ENCODE measurements at regions not wholly inside any gene's neighbourhood (a gene's known extent, or its start where the extent isn't known, plus 50 kb on each side); places are given as distances from the start of the nearest gene placed in this dataset.

DNA sequence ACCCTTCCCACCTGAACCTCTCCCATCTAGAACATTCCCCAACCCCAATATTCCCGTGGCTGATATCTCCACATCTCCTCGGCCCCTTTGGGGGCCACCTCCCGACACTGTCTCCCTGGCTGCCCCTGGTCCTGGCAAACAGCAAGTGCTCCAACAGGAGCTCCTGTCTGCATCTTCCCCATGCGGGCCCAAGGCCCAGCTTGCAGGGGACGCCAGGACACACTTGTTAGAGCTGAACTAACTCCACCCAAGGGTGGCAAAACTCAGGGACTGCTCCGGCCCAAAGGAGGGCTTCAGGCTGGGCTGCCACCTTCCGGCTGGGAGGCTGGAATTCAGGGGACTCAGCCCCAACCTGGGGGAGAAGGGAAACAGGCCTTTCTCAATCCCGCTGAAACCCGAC, 106.6 kb downstream of the NCOR2 start:
- DNase-seq (ENCODE audit: low read depth), result no peak
- no peak for TF ChIP-seq CTCF (IDR thresholded peaks at IDR 0.05; ENCODE audit: low read length, missing control alignments)
- H3K4me3 ChIP-seq (replicated peaks; ENCODE audit: low read depth, low read length), result no peak overlapping the region

GRCh38 chr12:124459852-124460645, 107.4 kb downstream of the NCOR2 start:
- no peak for DNase-seq (ENCODE audit: low read depth)
- no peak for TF ChIP-seq CTCF (IDR thresholded peaks at IDR 0.05; ENCODE audit: low read length, missing control alignments)

GRCh38 chr12:124458992-124459851, 108.2 kb downstream of the NCOR2 start:
- DNase-seq (ENCODE audit: low read depth), result no peak
- H3K4me3 ChIP-seq (replicated peaks; ENCODE audit: low read depth, low read length), result no peak overlapping the region
- TF ChIP-seq CTCF (IDR thresholded peaks at IDR 0.05; ENCODE audit: low read length, missing control alignments), result no peak

More at GRCh38 chr12:124459852-124460645, 107.4 kb downstream of the NCOR2 start:
- H3K4me3 ChIP-seq (replicated peaks; ENCODE audit: low read depth, low read length), result no peak overlapping the region

DNA sequence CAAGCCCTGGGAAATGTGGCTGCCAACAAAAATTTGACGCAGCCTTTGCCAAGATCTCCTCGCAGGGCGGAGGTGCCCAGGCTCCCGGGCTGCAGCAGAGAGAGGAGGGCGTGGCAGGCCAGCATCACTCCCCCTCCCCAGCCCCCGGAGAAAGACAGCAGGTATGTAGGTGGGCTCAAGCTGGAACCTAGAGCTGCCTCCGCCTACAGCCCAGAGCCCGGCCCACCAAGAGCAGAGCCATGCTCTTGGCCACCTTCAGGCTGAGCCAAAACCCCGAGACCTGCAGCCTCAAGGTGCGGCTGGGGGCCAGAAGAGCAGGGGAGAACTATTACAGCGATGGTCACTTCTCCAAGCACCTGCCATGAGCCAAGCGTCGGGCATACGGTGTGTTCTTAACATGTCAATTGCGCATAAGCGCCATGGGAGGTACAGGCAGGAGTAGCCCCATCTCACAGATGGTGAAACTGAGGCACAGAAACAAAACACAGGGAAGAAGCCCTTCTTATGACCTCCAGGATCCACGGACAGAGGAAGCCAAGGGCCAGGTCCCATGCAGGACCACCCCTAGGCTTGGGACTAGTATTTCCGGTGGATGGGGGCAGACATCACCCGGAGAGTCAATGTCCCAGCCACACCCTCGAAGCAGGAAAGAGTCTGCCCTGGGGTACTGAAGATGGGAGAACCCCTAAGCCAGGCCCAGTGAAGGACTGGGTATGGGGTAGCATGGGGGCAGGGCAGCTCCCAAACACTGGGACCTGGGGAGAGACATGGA, 109.0 kb downstream of the NCOR2 start:
- H3K4me3 ChIP-seq (replicated peaks; ENCODE audit: low read depth, low read length), result no peak overlapping the region
- DNase-seq (ENCODE audit: low read depth), result no peak
- no peak for TF ChIP-seq CTCF (IDR thresholded peaks at IDR 0.05; ENCODE audit: low read length, missing control alignments)

DNA sequence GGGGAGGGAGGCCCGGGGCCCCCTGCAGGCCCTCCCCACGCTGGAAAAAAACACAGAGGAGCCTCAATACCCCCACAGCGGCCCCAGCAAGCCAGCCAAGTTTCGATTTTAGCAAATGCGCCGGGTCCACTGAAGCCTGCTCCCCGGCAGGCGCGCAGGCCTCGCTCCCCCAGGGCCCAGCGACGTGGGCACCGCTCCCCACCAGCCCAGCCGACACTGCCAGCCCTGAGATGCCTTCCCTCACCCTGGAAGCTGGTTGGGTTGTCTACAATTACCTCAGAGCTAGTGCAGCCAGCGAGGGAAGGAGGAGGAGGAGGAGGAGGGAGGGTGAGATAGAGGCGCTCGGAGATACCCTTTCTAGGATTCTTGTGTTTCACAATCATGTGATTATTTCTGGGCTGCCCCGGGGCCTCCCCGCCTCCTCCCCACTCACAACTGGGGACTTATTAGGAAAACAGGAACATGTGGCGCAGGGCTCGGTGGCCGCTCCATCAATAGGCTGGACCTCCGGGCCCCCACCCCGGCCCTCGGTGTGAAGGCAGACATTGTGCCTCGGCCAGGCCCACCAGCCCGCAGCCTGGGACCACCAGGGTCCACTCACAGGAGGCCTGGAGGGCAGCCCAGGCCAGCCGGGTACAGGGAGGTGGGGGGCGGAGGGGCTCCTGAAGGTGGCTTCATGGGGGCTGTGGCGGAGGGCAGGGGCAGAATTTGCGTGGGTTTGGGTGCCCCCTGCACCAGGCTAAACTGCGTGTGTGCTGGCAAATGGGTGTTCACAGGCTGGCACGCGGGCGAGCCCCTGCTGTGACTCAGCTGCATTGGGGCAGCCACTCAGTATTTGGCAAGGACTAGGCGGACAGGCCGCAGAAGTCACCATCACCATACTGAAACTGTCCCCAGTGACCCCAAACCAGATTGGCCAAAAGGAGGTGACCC, 109.9 kb downstream of the NCOR2 start:
- DNase-seq (ENCODE audit: low read depth), result peak; percentile 67

More for the DNA sequence above, 109.9 kb downstream of the NCOR2 start:
- TF ChIP-seq CTCF (IDR thresholded peaks at IDR 0.05; ENCODE audit: low read length, missing control alignments), result no peak
- no peak overlapping the region for H3K4me3 ChIP-seq (replicated peaks; ENCODE audit: low read depth, low read length)

Measured in fibroblast of pulmonary artery (primary cell).